ENCODE measurements at regions not wholly inside any gene's neighbourhood (a gene's known extent, or its start where the extent isn't known, plus 50 kb on each side); places are given as distances from the start of the nearest gene placed in this dataset.

GRCh38 chr14:42869681-42870080, 1263.0 kb downstream of the LRFN5 start:
- DNase-seq: no peak

- DNase-seq: no peak
These were observed 1255.4 kb downstream of the LRFN5 start for GRCh38 chr14:42862114-42862513.

- DNase-seq: no peak
These were observed 1253.7 kb downstream of the LRFN5 start for GRCh38 chr14:42860371-42860770.

- DNase-seq: no peak
These were observed 1249.4 kb downstream of the LRFN5 start for GRCh38 chr14:42856106-42856505.

GRCh38 chr14:42855085-42855484, 1248.4 kb downstream of the LRFN5 start:
- no peak for DNase-seq

- no peak for DNase-seq
These were observed 1247.4 kb downstream of the LRFN5 start for GRCh38 chr14:42854061-42854460.

GRCh38 chr14:42848652-42849051, 1242.0 kb downstream of the LRFN5 start:
- DNase-seq: no peak

- no peak for DNase-seq
These were observed 1208.1 kb downstream of the LRFN5 start for GRCh38 chr14:42814817-42815216.

- DNase-seq: no peak
These were observed 1200.2 kb downstream of the LRFN5 start for GRCh38 chr14:42806909-42807315.

GRCh38 chr14:42804141-42804540, 1197.5 kb downstream of the LRFN5 start:
- no peak for DNase-seq

GRCh38 chr14:42802346-42802745, 1195.7 kb downstream of the LRFN5 start:
- DNase-seq: no peak

- no peak for DNase-seq
These were observed 1185.5 kb downstream of the LRFN5 start for GRCh38 chr14:42792166-42792565.

GRCh38 chr14:42782754-42783153, 1176.1 kb downstream of the LRFN5 start:
- no peak for DNase-seq

GRCh38 chr14:42778984-42779383, 1172.3 kb downstream of the LRFN5 start:
- no peak for DNase-seq

GRCh38 chr14:42750771-42751170, 1144.1 kb downstream of the LRFN5 start:
- DNase-seq: no peak

GRCh38 chr14:42742084-42742483, 1135.4 kb downstream of the LRFN5 start:
- no peak for DNase-seq

- DNase-seq: no peak
These were observed 1129.7 kb downstream of the LRFN5 start for GRCh38 chr14:42736408-42736807.

- DNase-seq: no peak
These were observed 1127.4 kb downstream of the LRFN5 start for GRCh38 chr14:42734041-42734440.

GRCh38 chr14:42732005-42732404, 1125.3 kb downstream of the LRFN5 start:
- no peak for DNase-seq

GRCh38 chr14:42731480-42731879, 1124.8 kb downstream of the LRFN5 start:
- DNase-seq: no peak

GRCh38 chr14:42729681-42730080, 1123.0 kb downstream of the LRFN5 start:
- DNase-seq: no peak

GRCh38 chr14:42719391-42719790, 1112.7 kb downstream of the LRFN5 start:
- DNase-seq: no peak

- no peak for DNase-seq
These were observed 1108.6 kb downstream of the LRFN5 start for GRCh38 chr14:42715316-42715715.

GRCh38 chr14:42710071-42710470, 1103.4 kb downstream of the LRFN5 start:
- DNase-seq: no peak

- DNase-seq: no peak
These were observed 1096.8 kb downstream of the LRFN5 start for GRCh38 chr14:42703501-42703900.

- DNase-seq: no peak
These were observed 1080.7 kb downstream of the LRFN5 start for GRCh38 chr14:42687421-42687820.

Measured in activated CD4-positive, alpha-beta T cell treated with anti-CD3 and anti-CD28 coated beads, Interleukin-2, Interleukin-6, amounts not matched to agents 100 ng/mL and 50 ng/mL, durations not matched to agents 16 hours and 8 hours (primary cell).